ENCODE measurements at regions not wholly inside any gene's neighbourhood (a gene's known extent, or its start where the extent isn't known, plus 50 kb on each side); places are given as distances from the start of the nearest gene placed in this dataset.
"Not testable (repeated sequence)": the region's sequence is repeated elsewhere in the genome, so short reads cannot be mapped to it uniquely, and the experiment has no call there.

- DNase-seq, result no peak
Measured at GRCh38 chr21:20023193-20023592, 975.0 kb upstream of the NCAM2 start.

GRCh38 chr21:20024741-20025140 is 973.5 kb upstream of the NCAM2 start:
- DNase-seq, result no peak

DNA sequence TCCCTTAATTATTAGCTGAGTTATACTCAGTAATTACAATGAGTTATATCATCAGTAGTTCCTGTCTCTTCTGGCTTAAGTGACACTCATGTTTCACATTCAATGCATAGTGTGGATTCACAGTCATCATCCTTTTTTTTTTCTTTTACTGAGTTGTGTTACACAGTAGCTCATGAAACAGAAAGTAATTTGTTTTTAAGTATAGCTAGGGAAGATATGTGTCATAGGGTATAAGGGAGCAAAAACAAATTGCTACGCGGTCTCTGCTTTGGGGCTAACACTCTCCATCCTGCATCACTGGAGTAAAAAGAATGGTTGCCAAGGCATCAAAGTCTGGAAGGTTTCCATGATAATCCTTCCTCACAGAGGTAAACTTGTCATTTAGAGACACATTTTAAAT is 971.7 kb upstream of the NCAM2 start:
- DNase-seq, result no peak

GRCh38 chr21:20030390-20030789 is 967.8 kb upstream of the NCAM2 start:
- no peak for DNase-seq

DNA sequence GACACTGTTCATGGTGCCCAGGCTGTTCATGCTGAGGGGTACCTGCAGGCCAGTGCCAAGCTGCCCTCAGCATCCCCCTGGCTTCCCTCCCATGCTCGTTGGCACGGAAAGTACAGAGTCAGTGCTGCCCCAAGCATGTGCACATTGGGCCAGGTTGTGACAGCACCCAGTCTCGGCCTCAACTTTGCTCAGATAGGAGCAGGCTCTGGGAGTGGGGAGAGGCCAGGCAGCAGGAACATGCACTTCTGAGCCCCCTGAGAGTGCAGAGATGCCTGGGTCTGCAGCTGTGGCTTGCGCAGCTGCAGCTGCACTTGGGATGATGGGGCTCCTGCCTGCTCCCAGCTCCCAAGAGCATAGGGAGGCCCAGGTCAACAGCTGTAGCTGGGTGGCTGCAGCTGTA is 966.4 kb upstream of the NCAM2 start:
- DNase-seq, result no peak

DNA sequence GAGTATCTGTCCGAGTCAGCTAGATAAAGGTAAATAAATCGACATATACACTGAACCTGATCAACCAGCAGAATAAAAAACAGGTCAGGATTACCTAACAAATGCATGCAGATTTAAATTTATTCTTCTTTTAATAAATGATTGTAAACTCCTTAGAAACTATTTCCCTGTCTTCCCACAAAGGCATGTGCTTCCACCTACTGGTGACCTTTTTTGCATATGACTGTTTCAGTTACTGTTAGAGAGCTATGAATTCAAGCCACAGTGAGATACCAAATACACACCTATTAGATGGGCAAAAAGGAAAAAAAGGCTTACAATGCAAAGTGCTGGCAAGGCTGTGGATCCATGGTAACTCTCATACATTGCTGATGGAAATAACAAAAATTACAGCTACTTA is 957.4 kb upstream of the NCAM2 start:
- DNase-seq, result no peak

DNA sequence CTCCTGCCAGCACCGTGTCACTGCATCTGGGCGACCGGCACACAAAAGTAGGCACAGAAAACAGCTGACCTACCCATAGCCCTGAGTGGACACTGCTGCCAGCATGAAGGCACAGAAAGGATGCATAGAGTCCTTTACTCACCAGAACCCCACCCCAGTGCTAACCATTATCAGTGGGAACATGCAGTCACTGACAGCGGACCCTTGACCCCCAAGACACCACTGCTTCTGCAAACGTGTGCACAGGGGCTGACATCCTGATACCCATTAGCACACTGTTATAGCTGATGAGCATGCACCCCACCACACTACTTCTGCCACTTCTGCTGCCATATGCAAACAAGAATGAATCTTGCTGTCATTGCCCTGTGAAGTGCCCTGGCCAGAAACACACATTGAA is 953.0 kb upstream of the NCAM2 start:
- no peak for DNase-seq

DNA sequence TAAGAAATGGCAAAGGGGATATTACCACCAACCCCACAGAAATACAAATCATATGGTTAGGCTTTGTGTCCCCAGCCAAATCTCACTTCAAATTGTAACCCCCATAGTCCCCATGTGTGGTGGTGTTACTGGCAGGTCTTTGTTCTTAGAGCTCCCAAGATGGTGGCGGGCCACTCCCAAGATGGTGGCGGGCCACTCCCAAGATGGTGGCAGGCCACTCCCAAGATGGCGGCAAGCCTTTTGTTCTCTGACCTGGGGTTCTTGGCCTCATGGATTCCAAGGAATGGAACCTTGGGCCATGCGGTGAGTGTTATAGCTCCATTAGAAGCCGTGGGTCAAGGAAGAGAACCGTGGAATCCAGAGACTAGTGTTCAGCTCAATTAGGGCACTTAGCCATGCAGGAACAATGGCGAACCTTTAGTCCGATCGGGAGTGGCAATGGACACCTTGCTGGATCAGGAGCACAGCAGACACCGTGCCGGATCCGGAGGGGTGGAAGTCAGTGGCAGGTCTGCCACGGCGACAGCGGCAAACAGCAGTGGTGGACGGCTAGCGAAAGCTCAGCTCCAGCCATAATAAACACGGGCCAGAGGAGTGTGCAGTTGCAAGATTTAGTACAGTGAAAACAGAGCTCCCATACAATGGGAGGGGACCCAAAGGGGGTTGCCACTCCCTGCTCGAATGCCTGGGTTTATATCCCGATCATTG is 949.9 kb upstream of the NCAM2 start:
- not testable (repeated sequence) for DNase-seq

GRCh38 chr21:20083336-20083735 is 914.9 kb upstream of the NCAM2 start:
- no peak for DNase-seq

DNA sequence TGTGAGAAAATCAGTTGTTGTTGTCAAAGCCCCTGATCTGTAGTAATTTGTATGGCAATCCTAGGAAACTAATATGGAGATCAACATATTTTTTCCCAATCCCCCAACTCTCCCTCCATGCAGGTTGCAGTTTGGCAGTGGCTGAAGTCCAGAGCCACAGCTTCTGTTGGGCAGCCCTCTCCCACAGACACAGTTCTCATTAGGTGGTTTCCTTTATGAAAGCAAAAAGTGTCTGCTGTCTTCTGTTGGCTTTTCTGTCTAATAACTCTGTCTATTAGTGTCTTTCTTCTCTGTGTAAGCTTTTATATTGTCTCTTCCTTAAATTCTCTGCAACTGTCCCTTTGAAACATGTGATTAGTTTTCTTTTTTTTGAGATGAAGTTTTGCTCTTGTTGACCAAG is 914.3 kb upstream of the NCAM2 start:
- no peak for DNase-seq

DNA sequence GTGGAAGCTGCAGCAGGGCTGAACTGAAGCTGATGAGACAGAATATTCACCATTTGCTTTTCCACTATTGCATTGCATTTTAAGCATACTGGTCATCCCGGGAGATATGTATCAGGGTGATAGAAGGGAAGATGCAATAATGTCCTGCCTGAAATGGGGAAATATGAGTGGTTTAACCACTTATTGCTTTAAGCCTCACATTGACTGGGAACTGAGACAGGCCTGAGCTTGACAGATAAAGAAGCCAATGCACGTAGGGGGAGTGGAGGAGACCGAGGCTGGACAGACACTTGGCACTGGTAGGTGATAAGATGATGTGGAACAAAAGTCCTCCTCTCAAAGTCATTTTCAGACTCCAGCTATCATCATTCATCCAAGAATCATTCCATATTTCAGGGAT is 911.7 kb upstream of the NCAM2 start:
- DNase-seq, result no peak

DNA sequence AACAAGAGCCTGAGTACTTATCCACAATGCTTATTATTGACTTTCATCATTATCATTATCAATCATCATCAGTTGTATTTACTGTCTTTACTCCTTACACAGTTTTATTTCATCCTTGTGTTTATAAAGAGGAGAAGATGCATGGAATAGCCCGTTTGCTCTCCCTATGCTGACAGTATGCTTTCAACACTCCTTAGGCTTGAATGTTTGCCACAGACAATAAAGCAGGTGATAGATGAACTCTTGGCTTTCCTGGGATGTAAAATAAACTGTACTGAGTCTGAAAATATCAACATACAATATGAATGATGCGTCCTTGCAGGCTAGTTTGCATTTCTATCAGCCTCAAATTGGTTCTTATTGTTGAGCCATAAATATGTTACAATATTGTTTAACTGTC is 891.8 kb upstream of the NCAM2 start:
- DNase-seq, result no peak

GRCh38 chr21:20108016-20108415 is 890.2 kb upstream of the NCAM2 start:
- DNase-seq, result no peak

DNA sequence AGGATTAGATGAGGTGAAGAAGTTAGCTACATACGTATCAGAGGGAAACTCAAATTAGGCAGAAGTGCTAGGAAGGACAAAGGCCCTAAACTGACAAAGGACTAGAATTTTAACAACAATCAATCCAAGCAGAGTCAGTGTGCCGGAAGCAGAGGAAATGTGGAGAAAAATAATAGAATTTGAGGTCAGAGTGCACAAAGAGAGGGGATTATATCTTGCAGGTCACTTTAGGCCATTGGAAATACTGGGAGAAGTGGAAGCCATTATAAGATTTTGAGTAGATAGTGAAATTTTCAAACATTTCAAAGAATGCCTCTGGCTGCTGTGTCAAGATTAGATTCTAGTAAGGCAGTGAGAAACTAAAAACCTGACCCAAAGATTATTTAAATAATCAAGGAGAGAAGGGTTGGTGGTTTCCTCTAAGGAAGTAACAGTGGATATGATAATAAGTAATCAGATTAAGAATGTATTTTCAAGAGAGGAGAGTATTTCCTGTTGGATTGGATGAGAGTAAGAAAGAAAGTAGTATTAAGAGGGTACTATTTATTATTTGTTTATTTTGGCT is 889.2 kb upstream of the NCAM2 start:
- DNase-seq, result no peak

GRCh38 chr21:20110368-20110767 is 887.8 kb upstream of the NCAM2 start:
- DNase-seq, result no peak

GRCh38 chr21:20151741-20152140 is 846.5 kb upstream of the NCAM2 start:
- DNase-seq, result no peak

DNA sequence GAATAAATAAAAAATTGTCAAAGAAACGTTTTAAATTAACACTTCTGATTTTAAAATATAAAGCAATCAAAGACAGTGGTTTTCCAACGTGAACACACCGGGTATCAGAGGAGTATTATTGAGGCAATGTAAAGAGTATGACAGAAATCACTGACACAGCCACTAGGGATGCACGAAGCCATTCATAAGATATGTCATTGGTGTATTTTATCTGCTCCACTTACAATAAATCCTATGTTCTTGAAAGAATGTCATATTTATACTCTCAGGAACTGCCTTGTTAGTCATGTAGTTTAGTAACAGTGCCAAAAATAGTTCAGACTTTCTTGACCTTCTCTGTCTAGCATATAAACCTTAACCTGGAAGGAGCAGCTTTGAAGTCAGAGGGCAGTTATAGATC is 835.0 kb upstream of the NCAM2 start:
- DNase-seq, result no peak

GRCh38 chr21:20167059-20167458 is 831.1 kb upstream of the NCAM2 start:
- DNase-seq, result no peak

DNA sequence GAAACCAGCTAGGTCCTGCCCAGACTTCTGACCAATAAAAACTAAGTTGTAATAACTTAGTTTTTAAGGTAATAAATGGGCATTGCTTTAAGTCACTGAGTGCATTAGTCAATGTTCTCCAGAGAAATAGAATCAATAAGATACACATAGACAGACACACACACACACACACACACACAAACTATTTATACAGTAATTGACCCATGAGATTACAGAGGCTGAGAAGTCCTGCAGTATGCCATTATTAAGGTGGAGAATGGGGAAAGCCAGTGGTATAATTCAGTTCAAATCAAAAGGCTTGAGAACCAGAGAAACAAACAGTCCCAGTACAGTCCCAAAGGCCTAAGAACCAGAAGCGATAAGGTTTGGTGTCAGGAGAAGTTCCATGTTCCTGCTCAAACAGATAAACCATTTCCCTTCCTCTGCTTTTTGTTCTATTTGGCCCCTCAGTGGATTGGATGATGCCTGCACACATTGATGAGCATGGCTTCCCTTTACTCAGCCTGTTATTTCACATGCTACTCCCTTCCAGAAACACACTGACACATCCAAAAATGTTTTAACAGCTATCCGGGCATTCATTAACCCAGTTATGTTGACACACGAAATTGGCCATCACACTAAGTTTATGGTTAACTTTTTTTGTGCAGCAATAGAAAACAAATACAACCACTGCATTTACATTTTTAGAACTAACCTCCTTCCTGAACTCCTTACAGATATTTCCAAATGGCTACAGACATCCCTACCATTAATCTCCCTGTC is 828.2 kb upstream of the NCAM2 start:
- no peak for DNase-seq

DNA sequence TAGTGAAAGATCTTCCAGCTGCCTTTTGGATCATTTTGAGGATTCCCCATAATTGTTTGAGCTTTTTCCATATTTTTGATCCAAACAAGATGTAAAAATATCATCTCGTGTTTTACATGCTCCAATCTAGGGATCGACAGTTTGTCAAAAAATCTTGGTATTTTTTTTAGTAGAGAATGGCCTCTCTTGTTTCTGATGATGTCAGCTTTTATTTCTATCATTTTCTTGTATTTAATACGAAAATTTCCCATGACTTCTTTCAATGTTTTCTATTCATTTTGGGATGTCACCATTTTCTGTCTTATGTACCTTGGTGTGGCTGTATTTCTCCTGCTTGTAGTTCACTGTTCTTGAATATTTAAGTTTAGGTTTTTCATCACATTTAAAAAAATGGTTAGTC is 812.0 kb upstream of the NCAM2 start:
- no peak for DNase-seq

DNA sequence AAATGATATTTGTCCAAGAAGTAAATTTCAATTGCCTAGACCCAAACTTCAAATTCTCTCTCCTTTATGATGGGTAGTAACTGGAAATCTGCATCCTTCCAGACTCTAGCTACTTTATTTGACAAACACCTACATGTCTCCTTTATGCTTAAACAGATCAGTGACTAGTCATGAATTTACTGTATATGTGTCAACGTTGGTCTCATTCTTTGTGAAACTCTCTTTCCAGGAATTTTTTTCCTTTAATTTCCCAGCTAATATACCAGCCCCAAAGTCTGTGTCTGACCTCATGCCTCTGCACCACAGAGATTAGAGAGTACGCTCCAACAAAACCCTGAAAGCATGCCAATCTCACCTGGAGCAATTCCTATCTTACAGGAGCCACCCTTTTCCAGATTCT is 811.2 kb upstream of the NCAM2 start:
- no peak for DNase-seq

GRCh38 chr21:20201323-20201722 is 796.9 kb upstream of the NCAM2 start:
- not testable (repeated sequence) for DNase-seq

DNA sequence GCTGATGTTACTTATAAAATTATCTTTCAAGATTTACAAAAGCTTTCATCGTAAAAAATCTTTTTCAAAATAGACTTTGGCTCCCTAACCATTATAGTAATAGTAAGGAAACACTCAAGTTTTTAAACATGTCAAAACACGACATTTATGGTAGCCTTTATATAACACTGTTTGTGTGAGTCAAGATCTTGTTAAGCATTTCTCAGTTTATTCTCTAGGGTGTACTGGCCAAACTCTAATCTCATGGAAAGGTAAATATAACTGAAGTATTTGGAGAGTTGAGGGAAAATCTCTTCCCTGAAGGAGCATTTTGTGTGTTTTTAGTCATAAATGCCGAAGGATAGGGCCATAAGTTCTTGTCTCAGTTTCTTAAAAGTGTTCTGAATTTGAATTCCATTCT is 790.9 kb upstream of the NCAM2 start:
- DNase-seq, result no peak

GRCh38 chr21:20215959-20216358 is 782.2 kb upstream of the NCAM2 start:
- no peak for DNase-seq

DNA sequence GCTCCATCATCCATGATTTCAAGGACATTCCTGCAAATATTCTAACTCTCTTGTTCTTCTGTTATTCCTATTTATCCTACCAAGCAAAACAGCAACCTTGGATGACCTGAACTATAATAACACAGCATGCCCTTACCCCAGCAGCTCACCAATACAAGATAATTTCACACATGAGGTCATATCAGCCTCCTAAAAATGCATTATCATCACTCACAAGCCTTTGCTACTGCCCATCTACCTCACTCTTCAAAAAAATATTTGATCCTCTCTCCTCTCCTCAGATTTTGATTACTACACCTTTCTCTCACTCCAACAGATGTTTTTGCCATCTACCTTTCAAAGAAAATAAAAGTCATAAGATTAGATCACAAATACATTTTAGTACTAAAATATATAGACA is 777.6 kb upstream of the NCAM2 start:
- no peak for DNase-seq
